8988T (cell line): ENCODE measurements at regions not wholly inside any gene's neighbourhood (a gene's known extent, or its start where the extent isn't known, plus 50 kb on each side); places are given as distances from the start of the nearest gene placed in this dataset.
"Not testable (repeated sequence)": the region's sequence is repeated elsewhere in the genome, so short reads cannot be mapped to it uniquely, and the experiment has no call there.

Experiments used
- DNase-seq: peaks from one replicate; pipeline ENCODE4 v3.0.0; 2011

GRCh38 chr7:63555226-63555994, 443.2 kb upstream of the ZNF722 start:
- DNase-seq = not testable (repeated sequence)

- DNase-seq = not testable (repeated sequence)
Measured at GRCh38 chr7:63556223-63556622, 442.4 kb upstream of the ZNF722 start.

GRCh38 chr7:63559016-63559415, 439.6 kb upstream of the ZNF722 start:
- DNase-seq = not testable (repeated sequence)

GRCh38 chr7:63559826-63560465, 438.7 kb upstream of the ZNF722 start:
- DNase-seq = peak; percentile 2

GRCh38 chr7:63561911-63562310, 436.7 kb upstream of the ZNF722 start:
- not testable (repeated sequence) for DNase-seq

GRCh38 chr7:63562364-63563060, 436.1 kb upstream of the ZNF722 start:
- DNase-seq = not testable (repeated sequence)

DNA sequence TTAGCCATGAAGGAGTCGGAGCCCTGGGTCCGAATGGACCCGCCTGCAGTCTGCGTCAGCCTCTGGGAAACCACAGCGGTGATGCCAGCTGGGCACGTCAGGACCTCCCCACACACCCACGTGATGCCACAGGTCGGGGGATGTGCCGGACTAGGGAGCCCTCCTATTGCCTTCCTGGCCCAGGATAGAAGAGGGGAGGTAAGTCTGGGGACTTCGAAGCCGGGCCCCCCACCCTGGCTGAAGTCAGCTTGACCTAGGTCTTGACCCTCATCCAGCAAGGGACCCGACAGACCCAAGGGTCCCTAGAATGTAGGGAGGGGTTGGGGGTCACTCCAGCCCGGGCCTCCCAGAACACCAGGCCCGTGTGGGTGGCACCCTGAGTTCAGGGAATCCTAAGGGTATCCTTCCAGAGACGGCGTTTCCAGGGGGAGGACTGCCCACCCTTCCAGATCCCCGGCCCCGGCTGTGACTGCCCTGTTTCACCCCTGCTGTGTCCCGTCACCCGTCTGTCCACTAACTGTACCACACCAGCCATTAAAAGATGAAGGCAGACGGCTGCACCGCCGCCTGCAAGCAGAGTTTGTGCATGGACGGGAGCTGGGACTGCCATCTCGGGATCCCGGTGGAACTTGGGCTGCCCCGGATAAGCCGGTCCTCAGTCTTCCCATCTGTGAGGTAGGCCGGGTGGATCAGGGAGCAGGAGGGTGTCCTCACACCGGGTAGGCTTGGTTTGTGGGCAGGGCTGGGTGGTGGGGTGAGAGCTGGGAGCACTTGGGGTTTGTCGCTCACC, 435.3 kb upstream of the ZNF722 start:
- DNase-seq = not testable (repeated sequence)

DNA sequence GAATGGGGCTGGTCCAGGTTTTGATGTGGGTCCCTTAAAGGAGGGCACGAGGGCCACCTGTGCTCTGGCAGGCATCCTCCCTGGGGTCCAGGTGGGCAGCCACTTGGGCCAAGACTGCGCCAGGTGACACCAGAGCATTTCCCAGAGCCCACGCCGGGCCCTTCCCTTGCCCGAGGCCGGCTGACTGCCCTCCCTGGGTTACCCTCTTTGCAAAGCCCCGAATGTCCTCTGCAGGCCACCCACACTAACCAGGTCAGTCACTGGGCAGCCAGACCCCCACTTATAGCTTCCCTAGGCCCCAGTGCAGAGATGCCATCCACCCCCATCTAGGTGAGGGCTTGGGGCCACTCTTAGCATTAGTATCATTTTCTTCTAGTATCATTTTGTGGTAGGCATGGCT, 433.8 kb upstream of the ZNF722 start:
- not testable (repeated sequence) for DNase-seq

- DNase-seq = not testable (repeated sequence)
Measured at GRCh38 chr7:63566886-63567285, 431.8 kb upstream of the ZNF722 start.

- DNase-seq = not testable (repeated sequence)
Measured at GRCh38 chr7:63567636-63568035, 431.0 kb upstream of the ZNF722 start.

GRCh38 chr7:63568571-63569313, 429.9 kb upstream of the ZNF722 start:
- not testable (repeated sequence) for DNase-seq

DNA sequence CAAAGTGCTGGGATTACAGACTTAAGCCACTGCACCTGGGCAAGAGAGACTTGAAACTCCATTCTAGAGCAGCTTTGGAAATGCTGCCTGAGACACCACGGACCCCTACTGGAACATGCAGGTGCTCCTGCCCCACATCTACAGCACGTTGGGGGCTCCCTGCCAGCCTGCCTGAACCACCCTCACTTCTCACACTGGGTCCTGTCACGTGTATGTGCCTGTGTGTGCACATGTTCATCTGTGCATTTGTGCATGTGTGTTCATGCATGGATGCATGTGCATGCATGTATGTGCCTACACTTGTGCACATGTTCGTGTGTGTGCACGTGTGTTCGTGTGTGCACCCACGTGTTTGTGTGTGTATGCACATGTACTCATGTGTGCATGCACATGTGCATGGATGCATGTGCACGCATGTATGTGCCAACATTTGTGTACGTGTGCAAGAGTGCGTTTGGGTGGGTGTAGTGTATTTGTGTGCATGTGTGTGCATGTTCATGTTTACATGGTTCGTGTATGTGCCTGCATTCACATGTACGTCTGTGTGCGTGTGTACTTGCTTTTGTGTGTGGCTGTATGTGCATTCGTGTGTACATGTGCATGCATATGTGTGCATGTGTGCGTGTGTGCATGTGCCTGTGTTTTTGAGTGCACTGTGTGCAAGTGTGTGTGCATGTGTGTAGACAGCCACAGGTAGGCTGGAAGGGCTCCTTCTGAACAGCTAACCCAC, 428.1 kb upstream of the ZNF722 start:
- not testable (repeated sequence) for DNase-seq

DNA sequence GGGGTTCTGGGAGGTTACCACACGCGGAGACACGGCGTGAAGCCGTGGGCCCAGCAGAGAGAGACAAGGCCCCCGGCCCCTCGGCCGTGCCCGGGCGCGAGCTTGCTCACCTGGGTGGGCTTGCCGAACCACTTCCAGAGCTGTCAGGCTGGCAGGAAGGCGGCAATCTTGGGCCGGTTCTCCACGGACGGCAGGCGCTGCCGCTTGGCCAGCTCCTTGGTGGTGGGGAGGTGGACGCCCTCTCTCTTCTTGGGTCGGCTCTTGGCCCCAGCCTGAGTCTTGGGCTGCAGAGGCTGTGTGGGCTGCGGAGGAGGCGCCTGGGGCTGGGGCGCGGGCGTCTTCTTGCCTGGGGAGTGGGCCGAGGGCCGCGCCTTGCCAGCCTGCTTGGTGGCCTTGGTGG, 426.5 kb upstream of the ZNF722 start:
- not testable (repeated sequence) for DNase-seq

GRCh38 chr7:63572956-63573355, 425.7 kb upstream of the ZNF722 start:
- DNase-seq = not testable (repeated sequence)

GRCh38 chr7:63573412-63573811, 425.2 kb upstream of the ZNF722 start:
- DNase-seq = not testable (repeated sequence)

- not testable (repeated sequence) for DNase-seq
Measured at GRCh38 chr7:63576421-63576820, 422.2 kb upstream of the ZNF722 start.

DNA sequence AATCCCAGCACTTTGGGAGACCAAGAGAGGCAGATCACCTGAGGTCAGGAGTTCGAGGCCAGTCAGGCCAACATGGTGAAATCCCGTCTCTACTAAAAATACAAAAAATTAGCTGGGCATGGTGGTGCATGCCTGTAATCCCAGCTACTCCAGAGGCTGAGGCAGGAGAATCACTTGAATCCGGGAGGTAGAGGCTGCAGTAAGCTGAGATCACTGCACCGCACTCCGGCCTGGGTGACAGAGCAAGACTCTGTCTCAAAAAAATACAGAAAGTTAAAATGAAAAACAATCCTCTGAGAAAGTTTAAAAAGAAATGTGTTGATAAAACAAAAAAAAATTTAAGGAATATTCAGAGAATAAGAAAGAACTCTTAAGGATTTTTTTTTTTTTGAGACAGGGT, 421.6 kb upstream of the ZNF722 start:
- DNase-seq = not testable (repeated sequence)

GRCh38 chr7:63580045-63580444, 418.6 kb upstream of the ZNF722 start:
- DNase-seq = not testable (repeated sequence)

- DNase-seq = not testable (repeated sequence)
Measured at GRCh38 chr7:63580536-63581300, 417.9 kb upstream of the ZNF722 start.

- DNase-seq = not testable (repeated sequence)
Measured at GRCh38 chr7:63582771-63583170, 415.9 kb upstream of the ZNF722 start.
